NB4 (cell line): ENCODE measurements at regions not wholly inside any gene's neighbourhood (a gene's known extent, or its start where the extent isn't known, plus 50 kb on each side); places are given as distances from the start of the nearest gene placed in this dataset.

Experiments used
- DNase-seq: peaks from one replicate; pipeline ENCODE4 v3.0.0; 2010; ENCODE audit warnings: low read depth
- H3K4me3 ChIP-seq: one replicate; pipeline ENCODE4 v1.5.1; 2011; ENCODE audit warnings: mild to moderate bottlenecking, low read depth, low read length, moderate library complexity
- CTCF ChIP-seq: IDR thresholded peaks from one replicate; pipeline ENCODE4 v1.5.1; 2012; ENCODE audit warnings: low read depth, low read length
- MYC ChIP-seq: IDR thresholded peaks from 2 replicates; pipeline ENCODE4 v1.6.1; 2011; ENCODE audit warnings: low read depth, low read length
- POLR2A ChIP-seq: IDR thresholded peaks from 2 replicates; pipeline ENCODE4 v1.6.1; 2011; ENCODE audit warnings: mild to moderate bottlenecking; ENCODE audit not compliant: insufficient read length; ENCODE audit errors: extremely low read depth
- TF ChIP-seq, protein P1 (sequence below): IDR thresholded peaks from 2 replicates; pipeline ENCODE4 v1.6.1; 2011; ENCODE audit warnings: low read depth, low read length

GRCh38 chr21:22710721-22711120 is 1712.5 kb downstream of the NCAM2 start:
- TF ChIP-seq MYC (no peak), POLR2A (no peak), CTCF (no peak)
- TF ChIP-seq, protein P1, sequence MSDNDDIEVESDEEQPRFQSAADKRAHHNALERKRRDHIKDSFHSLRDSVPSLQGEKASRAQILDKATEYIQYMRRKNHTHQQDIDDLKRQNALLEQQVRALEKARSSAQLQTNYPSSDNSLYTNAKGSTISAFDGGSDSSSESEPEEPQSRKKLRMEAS = no peak
- no peak for DNase-seq
- no peak overlapping the region for H3K4me3 ChIP-seq

DNA sequence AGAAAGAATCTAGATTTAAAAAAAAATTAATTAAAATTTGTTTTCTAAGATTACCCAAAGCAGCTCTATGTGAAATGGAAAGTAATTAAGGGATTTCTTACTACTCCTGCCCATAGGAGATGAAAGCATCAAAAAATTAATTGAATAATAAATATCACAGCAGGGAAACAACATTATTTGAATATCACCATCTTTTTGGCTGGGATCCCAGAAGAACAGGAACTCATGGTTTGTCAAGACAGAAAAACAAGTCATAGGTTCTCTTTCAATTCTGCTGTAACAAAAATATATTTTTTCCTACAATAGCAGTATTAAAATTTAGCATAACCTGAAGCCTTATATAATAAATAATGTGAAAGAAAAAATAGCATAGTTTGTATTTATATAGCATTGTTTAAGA is 1713.4 kb downstream of the NCAM2 start:
- no peak overlapping the region for H3K4me3 ChIP-seq
- no peak for TF ChIP-seq CTCF
- no peak for TF ChIP-seq POLR2A
- no peak for TF ChIP-seq MYC
- TF ChIP-seq, protein P1 = no peak
- DNase-seq = no peak

DNA sequence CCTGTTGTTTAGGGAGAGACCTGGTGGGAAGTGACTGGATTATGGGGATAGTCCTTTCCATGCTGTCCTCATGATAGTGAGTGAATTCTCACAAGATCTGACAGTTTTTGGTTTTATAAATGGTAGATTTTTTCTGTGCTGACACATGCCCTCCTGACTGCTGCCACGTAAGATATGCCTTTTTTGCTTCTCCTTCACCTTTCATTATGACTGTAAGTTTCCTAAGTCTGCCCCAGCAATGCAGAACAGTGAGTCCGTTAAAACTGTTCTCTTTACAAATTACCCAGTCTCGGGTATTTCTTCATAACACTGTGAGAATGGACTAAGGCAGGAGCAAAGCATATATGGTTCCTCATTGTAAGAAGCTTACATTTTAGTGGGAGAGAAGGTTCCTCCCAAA is 1727.2 kb downstream of the NCAM2 start:
- TF ChIP-seq MYC (no peak), POLR2A (no peak), CTCF (no peak)
- TF ChIP-seq, protein P1 = no peak
- no peak overlapping the region for H3K4me3 ChIP-seq
- no peak for DNase-seq

DNA sequence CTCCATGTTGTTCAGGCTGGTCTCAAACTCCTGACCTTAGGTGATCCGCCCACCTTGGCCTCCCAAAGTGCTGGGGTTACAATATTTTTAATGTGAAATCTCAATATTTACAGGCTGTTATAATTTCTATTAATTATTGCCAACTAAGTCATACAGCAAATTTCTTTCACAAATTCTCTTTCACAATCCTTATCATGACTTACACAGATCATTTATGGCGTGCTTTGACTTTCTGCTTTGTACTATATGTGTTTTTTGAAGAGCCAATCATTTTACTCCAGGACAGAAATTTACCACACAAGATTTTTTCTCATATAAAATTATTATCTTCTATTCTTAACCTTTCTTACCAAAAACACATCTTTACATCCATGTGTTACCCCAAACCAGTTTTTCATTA is 1729.9 kb downstream of the NCAM2 start:
- TF ChIP-seq POLR2A (no peak), MYC (no peak), CTCF (no peak)
- TF ChIP-seq, protein P1 = no peak
- DNase-seq = peak; percentile 7
- no peak overlapping the region for H3K4me3 ChIP-seq

- DNase-seq = no peak
- no peak overlapping the region for H3K4me3 ChIP-seq
- TF ChIP-seq POLR2A (no peak), CTCF (no peak), MYC (no peak)
- TF ChIP-seq, protein P1 = no peak
Observed at GRCh38 chr21:22743085-22743484, 1744.9 kb downstream of the NCAM2 start.

DNA sequence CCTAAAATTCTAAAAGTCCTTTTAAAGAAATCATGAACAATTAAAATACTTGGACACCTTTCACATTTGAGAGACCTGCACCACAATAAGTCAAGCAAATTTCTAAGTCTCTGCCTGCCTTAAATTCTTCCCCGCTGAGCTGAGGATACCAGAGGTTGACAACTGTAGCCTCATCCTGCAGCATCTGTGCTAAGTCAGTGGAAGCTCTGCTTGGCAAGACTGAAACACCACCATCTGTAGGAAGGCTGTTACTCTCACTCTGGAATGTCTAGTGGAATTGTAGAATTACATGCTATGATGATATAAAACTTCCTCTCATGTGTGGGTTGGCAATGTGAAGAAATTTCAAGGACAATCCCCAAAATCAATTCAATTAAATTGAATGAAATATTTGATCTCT is 1756.5 kb downstream of the NCAM2 start:
- no peak overlapping the region for H3K4me3 ChIP-seq
- TF ChIP-seq CTCF (no peak), MYC (no peak), POLR2A (no peak)
- TF ChIP-seq, protein P1 = no peak
- DNase-seq = no peak
